Right lung (tissue), 2 donors: ENCODE measurements at regions not wholly inside any gene's neighbourhood (a gene's known extent, or its start where the extent isn't known, plus 50 kb on each side); places are given as distances from the start of the nearest gene placed in this dataset.

Source experiments
- DNase-seq, 2 donors: peaks; one replicate each; pipeline ENCODE4 v3.0.0-alpha.2; 2013

GRCh38 chr13:102935896-102936321 is 90.1 kb downstream of the ERCC5 start:
- no peak for DNase-seq

DNA sequence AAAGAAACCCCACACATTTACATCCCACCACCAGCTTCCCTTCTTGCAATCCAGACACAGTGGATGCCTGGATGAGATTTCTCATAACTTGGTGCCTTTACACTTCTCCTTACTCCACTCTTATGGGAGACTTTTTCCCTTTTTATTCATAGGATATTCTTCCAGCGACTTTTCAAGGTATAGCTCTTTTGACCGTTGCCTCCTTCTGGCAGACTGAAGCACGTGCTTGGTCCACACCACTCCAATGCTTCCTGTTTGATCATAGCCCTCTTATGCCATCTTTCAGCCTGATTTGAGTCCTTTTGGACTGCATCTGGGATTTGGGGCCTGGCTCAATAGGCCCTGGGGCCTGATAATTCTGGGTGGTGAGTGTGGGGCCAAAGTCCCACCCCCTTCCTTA is 87.7 kb downstream of the ERCC5 start:
- DNase-seq, result no peak

DNA sequence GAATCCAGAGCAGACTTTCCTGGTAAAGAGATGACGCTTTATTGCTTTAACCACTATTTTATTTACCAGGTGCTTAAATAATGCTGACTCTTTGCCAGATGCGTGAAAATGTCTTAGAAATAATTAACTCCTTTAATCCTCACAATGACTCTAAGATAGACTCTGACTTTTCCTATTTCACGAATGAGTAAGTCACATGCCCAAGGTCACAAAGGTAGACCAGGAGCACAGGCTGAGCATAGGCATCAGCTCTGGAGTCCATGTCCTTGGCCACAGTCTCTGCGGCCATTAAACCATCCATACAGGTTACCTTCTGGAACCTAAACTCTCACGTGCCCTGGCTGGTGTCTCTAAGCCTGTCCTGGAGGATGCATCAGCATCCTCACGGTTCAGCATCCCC is 87.3 kb downstream of the ERCC5 start:
- no peak for DNase-seq

DNA sequence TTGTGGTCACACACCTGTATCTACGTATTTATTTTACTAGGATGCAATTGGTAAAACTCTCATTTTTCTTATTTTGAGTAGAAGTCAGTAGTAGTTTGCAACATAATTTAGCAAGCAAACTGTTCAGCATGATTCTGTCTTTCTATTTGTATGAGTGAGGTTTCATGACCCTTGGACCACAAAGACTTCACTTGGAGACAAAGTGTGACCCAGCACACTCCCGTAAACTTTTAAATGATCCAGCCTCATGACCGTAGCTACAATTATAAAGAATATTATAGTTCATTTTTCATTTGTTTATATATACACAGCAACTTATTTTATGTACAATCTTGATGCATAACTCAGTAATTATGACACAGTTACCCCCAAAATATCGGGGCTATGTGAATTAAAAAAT is 86.5 kb downstream of the ERCC5 start:
- no peak for DNase-seq

GRCh38 chr13:102930566-102930965 is 84.7 kb downstream of the ERCC5 start:
- DNase-seq, result no peak

DNA sequence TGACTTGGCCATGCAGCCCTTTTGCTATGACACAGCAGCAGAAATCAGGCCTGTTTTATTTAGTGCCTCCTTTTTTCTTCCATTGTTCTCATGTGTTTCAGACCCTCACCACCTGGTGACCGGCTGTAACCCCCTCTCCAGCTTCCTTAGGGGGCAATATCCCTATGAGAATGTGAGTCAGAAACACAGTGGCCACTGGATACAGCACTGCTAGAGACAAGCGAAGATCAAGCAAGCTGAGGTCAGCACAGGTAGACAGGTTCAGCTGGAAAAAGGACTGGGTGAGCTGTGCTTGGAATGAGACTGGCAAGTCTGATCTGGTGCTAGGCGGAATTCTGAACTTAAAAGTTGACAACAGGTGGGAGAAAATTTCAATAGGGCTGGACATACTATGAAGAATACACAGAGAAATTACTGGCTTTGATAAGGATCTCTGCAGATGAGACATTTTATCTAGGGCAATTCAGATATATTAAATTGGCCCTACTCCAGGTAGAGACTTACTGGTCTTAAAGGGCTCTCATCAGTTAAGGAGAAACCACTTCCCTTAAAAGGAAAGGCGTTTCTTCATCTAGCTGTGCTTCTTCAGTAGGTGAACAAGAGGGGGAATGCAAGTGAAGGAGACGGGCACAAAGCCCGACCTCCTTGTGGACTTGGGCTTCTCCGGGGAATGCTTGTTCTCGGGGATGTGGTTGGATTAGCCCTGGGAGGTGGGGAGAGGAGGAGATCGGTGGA is 83.3 kb downstream of the ERCC5 start:
- no peak for DNase-seq
